ENCODE measurements at regions not wholly inside any gene's neighbourhood (a gene's known extent, or its start where the extent isn't known, plus 50 kb on each side); places are given as distances from the start of the nearest gene placed in this dataset.

- Histone ChIP-seq H3K4me3 (replicated peaks in 1 of 3; ENCODE audit: insufficient read depth in 1 of 3, low read depth in 1 of 3, low read length in 3 of 3) (no peak overlapping the region), H3K4me2 (ENCODE audit: insufficient read depth, low read length) (no peak overlapping the region), H2AFZ (ENCODE audit: low read depth, low read length) (no peak overlapping the region), H3K27me3 (ENCODE audit: control insufficient read depth in 2 of 2, insufficient read depth in 2 of 2, low read length in 2 of 2) (no peaks in the 10 kb centered on the region), H3K9me1 (replicated peaks; ENCODE audit: control insufficient read depth, extremely low read depth, insufficient read depth, low read length) (no peaks in the 10 kb centered on the region), H3K4me1 (ENCODE audit: control insufficient read depth, extremely low read depth, insufficient read depth, low read length) (no peaks in the 10 kb centered on the region), H3K79me2 (ENCODE audit: control insufficient read depth, insufficient read depth, low read length) (no peaks in the 10 kb centered on the region), H3K36me3 (ENCODE audit: control insufficient read depth in 2 of 2, extremely low read depth in 1 of 2, insufficient read depth in 2 of 2, low read length in 2 of 2) (no peaks in the 10 kb centered on the region), H3K27ac (ENCODE audit: insufficient read depth, low read depth, low read length) (no peak overlapping the region), H4K20me1 (replicated peaks; ENCODE audit: control insufficient read depth, extremely low read depth, insufficient read depth, low read length) (no peaks in the 10 kb centered on the region), H3K9me3 (replicated peaks; ENCODE audit: control insufficient read depth, insufficient read depth, low read length) (no peaks in the 10 kb centered on the region), H3K9ac (replicated peaks; ENCODE audit: extremely low read depth, insufficient read depth, low read length) (no peak overlapping the region)
- CTCF ChIA-PET: interaction anchor here (1.1 to 1.3 kb wide), 2 partner anchors 21 to 731 kb away, joined by 3 to 4 read pairs; no protein-coding TSS in a partner anchor
- TF ChIP-seq MAX (IDR thresholded peaks at IDR 0.05; ENCODE audit: insufficient read depth, insufficient read length) (no peak), POLR2AphosphoS5 (IDR thresholded peaks at IDR 0.05; ENCODE audit: insufficient read depth, low read depth, low read length) (no peak), FOS (IDR thresholded peaks at IDR 0.05; ENCODE audit: borderline replicate concordance, insufficient read depth, low read length) (no peak), JUN (IDR thresholded peaks at IDR 0.05; ENCODE audit: borderline replicate concordance, insufficient read depth, insufficient read length, low read depth) (no peak), CTCF (IDR thresholded peaks at IDR 0.05; ENCODE audit: extremely low read depth in 1 of 2, insufficient read depth in 1 of 2, low read depth in 1 of 2, low read length in 2 of 2) (no peak), GATA2 (IDR thresholded peaks at IDR 0.05; ENCODE audit: insufficient read depth, insufficient read length, low read depth, low read length) (no peak), POLR2A (IDR thresholded peaks at IDR 0.05; ENCODE audit: low read depth, low read length) (no peak), MYC (IDR thresholded peaks at IDR 0.05; ENCODE audit: low read depth, low read length) (no peak), EZH2 (IDR thresholded peaks at IDR 0.05; ENCODE audit: borderline replicate concordance, low read depth, low read length, severe bottlenecking) (no peak)
- dilution Hi-C loops (cut with MboI; ENCODE audit: extremely low pct_ligation_motif_present, low sequenced_read_pairs): no loop called here
- intact Hi-C loops (cut with micrococcal nuclease): no loop called here
- no TSS peak for BruUV-seq (replicated peaks)
- POLR2A ChIA-PET: no interaction called here
- DNase-seq (ENCODE audit: low read depth, low spot score): no peak
- FAIRE-seq: no peak
These were observed 149.7 kb upstream of the PROK2 start for GRCh38 chr3:71934520-71935270.

Measured in endothelial cell of umbilical vein (primary cell).